IPS-NIHi7 (cell line): ENCODE measurements at regions not wholly inside any gene's neighbourhood (a gene's known extent, or its start where the extent isn't known, plus 50 kb on each side); places are given as distances from the start of the nearest gene placed in this dataset.
"Not testable (repeated sequence)": the region's sequence is repeated elsewhere in the genome, so short reads cannot be mapped to it uniquely, and the experiment has no call there.

ENCODE experiments used
- DNase-seq: peaks from one replicate; pipeline ENCODE4 v3.0.0; 2012; ENCODE audit warnings: mixed read lengths; ENCODE audit errors: extremely low spot score

DNA sequence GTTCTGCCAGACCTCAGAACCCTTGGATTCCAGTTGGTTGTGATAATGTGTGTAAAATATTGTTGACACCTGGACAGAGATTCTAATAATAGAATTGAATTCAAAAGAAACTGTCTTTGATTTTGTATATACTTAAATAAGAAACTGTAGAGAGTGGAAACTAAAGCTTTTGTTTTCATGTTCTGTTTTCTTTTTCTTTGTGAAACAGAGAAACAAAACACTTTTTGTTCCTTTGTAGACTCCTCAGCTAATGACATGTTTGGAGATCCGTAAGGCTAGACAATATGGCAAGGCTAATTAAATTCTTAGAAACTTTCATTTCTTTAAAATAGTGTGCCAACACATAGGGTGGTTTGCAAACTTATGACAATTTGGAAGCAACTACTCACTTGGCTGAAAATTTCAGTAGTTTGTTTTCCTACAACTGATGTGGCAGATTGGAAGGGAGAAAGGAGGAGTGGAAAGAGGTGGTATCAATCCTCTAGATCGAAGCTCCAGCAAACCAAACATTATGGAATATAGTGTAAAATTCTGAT, 90.9 kb upstream of the FAT1 start:
- DNase-seq: no peak

DNA sequence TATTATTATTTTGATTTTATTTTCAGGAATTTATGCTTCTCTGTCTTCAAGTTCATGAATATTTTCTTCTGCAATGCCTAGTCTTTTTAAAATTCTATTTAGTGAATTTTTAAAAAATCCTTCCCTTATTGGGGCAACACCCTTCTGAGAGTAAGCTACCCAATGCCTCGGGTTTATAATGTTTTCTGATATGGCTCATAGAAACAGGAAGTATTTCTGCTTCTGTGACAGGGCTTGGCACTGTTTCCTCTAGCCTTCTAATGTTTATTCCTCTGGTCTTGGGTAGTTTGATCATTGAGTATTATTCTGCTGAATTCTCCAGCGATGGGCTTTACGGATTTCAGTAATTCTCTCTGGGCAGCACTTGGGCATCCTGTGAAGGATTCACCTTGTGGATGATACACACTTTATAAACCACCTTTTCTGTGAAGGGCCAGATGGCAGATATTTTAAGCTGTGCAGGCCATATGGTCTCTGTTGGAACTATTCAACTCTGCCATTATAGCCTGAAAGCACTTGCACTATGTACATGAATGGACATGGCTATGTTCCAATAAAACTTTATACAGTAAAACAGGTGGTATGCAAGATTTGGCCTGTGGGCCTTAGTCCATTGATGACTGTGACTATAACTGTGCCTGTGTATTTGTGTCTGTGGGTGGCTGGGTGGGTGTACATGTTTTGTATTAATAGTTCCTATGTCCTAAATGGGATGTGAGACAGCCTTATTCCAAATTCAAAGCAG, 95.9 kb upstream of the FAT1 start:
- DNase-seq: no peak

DNA sequence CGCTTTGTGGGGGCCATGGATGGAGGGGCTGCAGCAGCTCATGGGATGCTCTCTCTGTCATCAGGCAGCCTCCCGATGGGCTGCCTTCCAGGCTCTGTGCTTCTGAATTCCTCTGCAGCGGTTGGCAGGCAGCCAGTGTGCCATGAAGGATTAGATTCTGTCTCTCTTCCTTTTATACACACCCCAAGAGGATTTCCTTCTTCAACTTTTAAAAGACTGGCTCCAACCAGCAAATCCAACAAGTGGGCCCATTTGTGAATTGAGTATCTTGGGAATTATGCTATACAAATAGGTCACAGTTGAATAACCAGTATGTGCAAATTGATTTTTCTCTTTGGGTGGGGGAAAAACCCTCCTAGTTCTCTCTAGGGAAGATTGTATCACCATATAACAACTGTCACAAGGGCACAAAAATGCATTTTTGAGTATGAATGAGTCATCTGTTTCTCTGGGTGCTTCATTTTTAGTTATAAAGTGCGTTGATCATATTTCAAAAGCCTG, 96.8 kb upstream of the FAT1 start:
- DNase-seq: no peak

DNA sequence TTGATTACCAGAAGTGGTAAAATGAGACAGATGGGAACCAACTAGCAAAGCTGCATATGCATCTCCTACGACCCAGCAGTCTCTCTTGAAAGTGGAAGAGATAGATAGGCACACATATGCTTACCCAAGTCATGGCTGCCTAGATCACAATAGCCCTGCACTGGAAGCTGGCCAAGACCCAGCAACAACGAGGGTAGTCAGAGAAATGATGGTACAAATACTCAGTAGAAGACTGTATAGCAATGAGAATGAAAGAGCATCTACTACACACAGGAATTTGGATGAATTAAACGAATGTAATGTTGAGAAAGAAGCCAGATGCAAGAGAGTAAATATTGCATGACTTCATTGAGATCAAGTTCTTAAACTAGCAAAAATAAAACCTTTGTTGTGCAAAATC, 100.3 kb upstream of the FAT1 start:
- DNase-seq: no peak

DNA sequence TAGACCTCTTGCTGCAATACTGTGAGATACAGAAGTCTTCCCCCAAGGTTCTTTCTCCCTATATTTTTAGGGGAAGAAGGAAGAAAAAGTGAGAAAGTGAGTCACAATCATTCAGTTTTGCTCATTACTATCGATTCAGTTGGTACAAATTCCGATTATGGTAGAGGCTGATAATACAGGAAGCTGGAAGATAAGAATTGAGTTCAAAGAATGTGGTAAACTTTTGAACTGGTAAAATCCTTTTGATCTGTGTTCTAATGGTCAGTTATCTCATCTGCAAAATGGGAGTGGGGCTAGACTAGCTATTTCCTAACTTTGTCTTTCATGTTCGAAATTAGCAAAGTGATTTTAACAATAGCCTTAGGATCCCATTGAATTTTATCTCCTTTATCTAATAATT, 101.4 kb upstream of the FAT1 start:
- DNase-seq: no peak

DNA sequence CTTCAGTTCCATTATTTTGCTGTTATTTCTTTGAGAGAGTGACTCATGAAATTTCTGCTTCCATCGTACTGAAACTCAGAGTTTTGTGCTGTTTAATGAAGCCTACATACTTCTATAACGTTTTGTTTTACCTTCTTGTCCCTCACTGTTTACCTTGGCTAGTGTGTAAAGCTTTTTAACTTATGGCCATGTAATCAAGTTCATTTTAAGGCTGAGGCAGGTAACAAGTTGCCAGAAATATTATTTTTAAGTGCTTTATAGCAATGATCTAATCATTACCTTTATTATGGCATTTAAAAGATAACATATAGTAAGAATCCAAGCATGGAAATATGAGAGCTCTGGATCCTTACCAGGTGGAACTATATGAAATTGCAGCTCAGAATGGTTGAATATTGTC, 102.3 kb upstream of the FAT1 start:
- DNase-seq: no peak

DNA sequence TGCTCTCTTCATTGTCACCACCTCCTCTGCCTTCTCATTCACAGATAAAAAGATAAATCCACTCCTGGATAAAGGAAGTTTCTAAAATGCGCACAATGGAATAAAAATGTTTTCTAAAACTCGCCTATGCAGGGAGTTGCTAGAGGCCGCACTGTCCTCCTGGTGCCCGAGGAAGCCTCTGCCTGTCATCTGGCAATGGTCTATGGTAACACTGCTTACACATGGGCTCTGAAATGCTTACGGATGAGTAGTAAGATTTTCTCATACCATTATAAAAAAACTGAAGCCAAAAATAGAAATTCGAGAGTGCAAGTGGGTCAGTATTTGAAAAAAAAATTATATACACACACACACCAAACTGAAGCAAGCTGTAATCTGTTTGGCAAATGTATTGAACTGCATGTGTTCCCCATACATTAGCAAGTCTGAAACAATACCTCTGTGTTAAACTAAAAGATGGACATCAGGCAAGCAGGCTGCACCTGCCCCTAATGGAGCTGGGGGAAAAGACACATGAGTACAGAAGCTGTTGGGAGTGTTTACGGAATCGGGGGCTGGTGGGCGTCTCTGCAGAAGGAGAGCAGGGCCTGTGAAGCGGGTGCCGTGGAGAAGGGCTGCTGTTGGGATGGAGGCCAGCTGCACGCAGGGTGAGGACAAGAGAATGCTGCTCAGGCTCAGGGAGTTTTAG, 103.3 kb upstream of the FAT1 start:
- DNase-seq: no peak

DNA sequence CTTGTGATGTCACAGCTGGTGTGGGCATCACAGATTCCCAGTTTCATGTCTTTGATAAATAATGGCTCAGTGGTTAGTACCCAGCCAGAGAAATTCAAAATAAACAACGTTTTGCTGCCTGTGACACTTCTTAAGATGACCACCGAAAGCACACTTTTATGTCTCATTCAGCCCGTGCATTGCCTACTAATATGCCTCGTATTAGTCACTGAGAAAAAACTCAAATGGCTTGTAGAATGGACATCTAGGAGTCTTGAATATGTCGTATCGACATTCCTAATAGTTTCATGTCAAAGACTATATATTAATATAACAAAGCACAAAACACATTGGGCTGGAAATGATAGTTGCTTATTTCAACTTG, 103.9 kb upstream of the FAT1 start:
- DNase-seq: no peak

DNA sequence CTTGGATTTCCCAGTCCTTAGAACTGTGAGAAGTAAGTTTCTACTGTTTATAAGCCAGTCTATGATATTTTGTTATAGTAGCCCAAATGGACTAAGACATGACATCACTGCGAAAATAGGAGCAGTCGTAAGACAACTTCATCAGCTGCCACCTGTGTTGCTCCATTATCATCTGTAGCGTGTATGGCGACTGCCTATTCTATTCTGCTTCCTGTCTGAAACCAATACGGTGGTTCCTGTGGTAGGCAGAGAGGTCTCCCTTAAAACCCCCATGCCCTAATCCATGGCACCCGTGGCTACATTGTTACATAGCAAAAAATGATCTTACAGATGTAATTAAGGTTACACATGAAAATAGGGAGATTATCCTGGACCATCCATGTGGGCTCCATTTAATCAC, 105.4 kb upstream of the FAT1 start:
- DNase-seq: no peak

DNA sequence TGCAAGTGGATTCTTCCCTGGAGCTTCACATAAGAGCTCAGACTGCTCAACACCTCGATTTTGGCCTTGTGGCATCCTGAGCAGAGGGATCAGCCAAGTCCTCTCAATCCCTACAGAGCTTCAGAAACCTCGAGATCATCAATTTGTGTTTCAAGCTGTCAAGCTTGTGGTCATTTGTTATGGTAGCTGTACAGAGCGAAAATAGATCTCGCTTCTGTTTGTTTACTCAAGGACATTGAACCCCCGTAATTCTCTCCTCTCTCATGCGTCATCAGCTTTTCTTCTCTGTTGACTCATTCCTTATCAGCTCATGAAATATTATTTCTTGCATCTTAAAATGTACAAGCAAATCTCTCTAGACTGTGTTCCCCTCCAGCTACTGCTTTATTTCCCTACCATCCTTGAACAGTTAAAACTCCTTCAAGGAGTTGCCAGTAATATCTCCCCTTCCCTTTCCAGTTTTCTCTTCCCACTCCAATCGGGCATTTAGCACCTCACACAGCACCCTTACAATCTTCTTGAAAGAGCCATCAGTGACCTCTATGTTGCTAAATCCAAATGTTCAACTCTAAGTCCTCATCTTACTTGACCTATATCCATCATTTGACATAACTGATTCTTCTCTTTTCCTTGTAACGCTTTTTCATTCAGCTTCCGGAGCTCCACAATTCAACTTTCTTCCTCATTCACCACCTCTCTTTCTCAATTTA, 106.2 kb upstream of the FAT1 start:
- DNase-seq: no peak

DNA sequence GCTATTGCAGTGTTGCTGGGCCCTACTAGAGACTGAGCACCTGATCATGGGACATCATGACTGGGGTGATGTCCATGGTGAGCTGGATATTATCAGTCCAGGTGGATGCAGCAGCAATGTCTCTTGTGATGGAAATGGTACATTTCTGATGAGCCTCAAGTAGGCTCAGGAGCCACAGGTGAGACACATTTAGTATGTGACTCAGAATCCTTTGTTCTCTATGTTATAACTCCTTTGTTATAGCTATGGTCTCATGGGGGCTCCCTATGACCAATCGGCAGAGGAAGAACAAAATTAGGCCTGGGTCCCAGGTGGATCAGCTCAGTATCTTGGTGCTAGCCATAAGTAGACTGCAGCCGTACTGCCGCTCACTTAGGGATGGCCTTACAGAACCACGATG, 107.9 kb upstream of the FAT1 start:
- no peak for DNase-seq

DNA sequence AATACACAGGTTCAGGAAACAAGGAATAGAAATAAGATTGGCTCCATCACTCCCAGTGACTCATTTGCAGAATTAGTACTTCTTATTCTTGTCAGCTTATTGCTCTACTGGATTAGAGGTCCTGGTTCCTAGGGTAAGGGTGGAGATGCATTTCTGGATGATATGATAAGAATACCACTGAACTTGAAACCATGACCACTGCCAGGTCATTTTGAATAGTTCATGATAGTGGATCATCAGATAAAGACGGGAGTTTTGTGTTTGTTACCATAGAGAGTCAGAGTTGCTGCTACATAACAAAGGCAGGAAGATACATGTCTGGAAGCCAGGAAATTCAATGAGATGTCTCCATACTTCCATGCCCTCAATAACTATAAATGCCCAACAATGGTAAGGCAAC, 109.2 kb upstream of the FAT1 start:
- no peak for DNase-seq

DNA sequence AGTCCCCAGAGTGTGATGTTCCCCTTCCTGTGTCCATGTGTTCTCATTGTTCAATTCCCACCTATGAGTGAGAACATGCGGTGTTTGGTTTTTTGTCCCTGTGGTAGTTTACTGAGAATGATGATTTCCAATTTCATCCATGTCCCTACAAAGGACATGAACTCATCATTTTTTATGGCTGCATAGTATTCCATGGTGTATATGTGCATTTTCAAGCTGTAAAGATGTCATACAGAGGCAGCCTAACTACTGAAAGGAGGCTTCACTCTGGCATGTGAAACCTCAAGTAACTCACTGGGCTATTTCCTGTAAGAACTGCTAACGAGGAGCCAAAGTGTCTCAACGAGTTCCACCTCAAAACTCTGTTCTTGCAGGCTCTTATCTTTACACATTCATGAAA, 113.8 kb upstream of the FAT1 start:
- not testable (repeated sequence) for DNase-seq

DNA sequence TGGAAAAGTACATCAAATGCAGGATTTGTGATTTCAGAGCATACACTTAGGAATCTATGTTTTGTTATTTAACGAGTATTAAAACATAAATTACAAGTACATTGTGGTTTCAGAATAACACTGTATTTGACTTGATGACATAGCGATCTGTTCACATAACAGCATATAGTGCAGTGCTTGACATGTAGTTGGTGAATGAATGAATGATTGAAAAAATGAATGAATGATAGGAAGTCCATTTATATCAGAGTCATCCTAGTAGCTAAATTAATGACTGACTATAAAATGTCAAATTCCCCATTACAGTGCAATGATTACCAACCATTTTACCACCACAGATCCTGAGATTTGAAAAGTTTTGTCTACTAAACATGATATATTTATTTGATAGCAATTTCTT, 114.6 kb upstream of the FAT1 start:
- no peak for DNase-seq

DNA sequence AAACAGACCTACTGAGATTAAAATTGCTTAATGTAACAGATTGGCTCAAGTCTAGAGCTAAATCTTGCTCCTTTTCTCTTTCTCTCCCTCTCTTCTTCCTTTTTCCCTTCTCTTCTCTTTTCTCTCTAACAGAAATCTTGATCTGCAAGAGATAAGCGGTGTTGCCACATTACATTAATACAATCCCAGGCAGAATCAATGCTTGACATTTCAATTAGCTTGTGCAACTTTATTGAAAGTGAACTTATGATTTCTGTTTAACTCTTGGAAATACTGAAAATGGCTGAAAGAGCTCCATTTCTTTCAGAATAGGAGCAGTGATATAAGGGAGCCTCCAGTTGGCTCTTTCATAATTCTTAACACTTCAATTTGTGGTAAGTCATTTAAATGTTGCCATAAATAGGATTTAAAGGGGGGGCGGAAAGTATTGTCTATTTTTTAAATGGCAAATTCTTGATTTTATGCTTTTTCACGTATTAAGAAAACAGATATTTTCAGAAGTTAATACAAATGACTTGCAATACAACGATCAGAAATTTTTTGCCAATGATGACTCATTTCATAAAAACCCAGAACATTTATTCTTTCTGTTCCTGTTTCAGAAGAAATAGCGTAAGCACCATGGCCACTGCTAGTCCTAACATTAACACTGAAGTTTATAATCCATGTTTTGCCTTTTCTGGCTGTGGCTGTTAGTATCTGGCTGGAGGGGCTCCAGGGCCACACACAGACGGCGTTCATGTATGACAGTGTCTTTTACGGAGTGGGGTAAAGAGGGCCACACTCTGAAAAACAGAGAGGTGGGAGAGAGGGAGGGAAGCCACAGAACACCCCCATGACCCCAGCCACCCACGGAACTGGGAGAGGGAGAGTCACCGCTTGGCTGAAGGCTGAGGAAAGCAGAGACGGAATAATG, 115.7 kb upstream of the FAT1 start:
- DNase-seq: no peak

DNA sequence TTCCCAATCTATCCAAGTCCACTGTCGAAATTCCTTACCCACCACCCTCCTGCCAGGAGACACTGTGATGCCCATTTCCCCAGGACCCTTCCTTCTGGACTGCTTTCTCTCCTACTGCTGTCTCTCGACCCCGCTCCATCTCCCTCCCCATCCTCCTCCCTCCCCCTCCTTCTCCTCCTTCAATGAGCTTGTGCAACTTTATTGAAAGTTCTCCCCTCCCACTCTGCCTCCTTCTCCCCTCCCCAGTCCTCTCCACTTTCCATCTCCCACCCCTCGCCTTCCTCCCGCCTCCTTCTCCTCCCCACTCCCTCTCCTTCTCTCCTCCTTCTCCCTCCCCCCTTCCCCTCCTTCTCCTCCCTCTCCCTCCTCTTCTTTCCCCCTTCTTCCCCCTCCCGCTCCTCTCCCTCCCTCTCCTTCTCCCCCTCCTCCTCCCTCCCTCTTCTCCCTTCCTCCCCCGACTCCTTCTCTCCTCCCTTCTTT, 116.6 kb upstream of the FAT1 start:
- DNase-seq: no peak

DNA sequence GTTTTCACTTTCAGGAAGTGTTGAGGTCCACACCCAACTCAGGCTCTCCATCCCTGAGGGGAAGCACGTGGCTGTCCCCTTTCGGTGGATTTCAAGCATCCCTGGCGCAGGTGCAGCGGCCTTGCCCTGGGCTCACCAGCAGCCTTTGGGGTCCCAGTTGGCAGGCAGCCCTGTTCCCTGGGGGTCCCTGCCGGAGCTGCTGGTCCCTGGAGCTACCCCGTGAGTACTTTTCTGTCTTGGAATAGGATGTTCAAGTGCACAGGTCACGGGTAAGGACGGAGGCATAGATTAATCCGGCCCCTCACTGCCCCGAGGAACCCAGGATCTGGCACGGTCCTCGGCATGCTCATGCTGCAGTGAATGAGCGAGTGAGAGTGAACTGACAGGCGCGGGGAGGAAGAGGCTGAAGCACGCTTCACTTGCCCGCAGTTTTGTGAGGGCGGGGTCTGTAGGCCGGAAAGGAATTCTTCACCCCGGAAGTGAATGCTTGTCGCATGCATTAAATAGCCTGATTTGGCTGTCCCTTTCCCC, 117.2 kb upstream of the FAT1 start:
- no peak for DNase-seq

DNA sequence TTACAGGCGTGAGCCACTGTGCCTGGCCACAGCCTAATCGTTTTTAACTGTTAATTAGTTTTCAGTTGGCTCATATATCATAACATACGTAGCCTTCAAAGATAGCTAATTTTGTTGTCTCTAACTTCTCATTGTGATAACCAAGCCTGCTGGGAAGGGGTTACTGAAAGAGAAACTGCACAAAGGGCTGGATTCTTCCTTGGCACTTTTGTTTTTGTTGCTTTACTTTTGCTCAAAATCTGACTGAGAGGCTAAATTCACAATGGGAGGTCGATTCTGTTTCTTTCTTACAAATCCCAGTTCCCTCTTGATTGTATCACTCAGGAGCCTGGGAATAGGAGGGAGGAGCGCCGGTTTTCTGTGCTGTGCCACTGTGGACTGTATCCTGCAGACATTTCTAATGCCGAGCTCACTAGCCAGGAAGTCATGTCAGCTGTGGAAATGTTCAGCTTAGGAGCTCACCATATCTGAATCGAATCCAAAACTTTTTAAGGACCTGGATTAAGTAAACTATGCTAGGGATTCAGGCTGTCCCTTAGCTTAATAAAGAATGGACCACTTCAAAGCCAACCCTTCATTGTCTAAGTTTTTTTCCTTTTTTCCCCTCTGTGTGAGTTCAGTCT, 120.5 kb upstream of the FAT1 start:
- DNase-seq: no peak

DNA sequence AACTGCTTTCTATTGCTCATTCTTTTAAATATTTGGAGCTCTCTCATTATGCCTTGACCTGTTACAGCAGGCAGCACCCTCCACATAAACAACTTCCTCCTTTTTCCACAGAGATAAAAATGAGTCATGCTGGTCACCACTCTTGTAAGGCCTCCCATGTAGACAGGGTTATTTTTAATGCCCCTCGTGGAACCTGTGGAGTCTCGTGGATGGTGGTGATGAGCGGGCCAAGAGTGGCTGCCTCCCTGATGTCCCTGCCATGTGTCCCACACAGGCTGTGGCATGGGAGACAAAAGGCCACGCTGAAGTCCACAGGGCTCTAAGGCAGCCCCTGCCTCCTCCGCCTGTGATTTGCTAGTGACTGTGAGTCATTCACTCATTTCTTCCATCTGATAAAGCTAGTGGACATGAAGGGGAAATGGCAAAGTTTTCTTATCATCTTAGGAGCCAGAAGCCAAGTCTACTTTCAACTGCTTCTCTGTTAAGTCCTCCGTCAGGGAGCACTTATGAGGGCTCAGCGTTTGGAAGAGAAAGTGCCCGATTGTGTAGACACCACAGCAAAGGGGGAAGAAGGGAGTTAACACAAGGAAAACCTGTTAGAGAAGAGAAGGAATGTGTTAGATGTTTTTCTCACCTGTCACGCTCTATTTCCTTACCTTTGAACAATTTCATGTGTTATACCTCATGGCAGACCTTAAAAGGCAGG, 121.6 kb upstream of the FAT1 start:
- no peak for DNase-seq

DNA sequence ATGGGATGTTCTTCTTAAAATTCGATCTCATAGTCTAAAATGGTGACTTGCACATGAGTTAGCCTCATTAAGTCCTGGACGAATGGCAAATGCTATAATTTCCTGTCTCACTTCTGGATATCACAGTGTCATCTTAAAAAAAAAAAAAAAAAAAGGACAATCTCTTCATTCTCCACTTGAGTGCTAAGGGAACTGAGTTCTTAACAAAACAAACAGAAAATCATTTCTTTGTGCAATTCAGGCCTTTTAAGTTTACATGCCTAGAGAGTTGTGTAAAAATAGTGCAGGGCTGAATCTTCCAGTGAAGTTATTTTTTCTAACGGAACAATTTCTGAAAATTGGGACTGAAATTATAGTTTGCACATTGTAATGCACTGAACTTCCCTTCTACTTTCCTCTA, 122.8 kb upstream of the FAT1 start:
- no peak for DNase-seq
